Ectodermal cell (in vitro differentiated cells): ENCODE measurements at regions not wholly inside any gene's neighbourhood (a gene's known extent, or its start where the extent isn't known, plus 50 kb on each side); places are given as distances from the start of the nearest gene placed in this dataset.

Experiments
- H3K27ac ChIP-seq: 2 replicates; pipeline ENCODE4 v1.7.0; 2013; ENCODE audit warnings: mild to moderate bottlenecking, low read depth, low read length; ENCODE audit not compliant: insufficient read depth, poor library complexity, severe bottlenecking
- H3K27me3 ChIP-seq: 2 replicates; pipeline ENCODE4 v1.7.0; 2013; ENCODE audit warnings: mild to moderate bottlenecking, low read length; ENCODE audit not compliant: insufficient read depth, control insufficient read depth, poor library complexity, severe bottlenecking
- H3K36me3 ChIP-seq: one replicate; pipeline ENCODE4 v1.7.0; 2013; ENCODE audit warnings: low read length; ENCODE audit not compliant: control insufficient read depth, insufficient read depth
- H3K4me1 ChIP-seq: one replicate; pipeline ENCODE4 v1.7.0; 2013; ENCODE audit warnings: low read length; ENCODE audit not compliant: control insufficient read depth, insufficient read depth
- H3K4me3 ChIP-seq: 2 replicates; pipeline ENCODE4 v1.7.0; 2013; ENCODE audit warnings: low read depth, low read length, control low read depth; ENCODE audit not compliant: insufficient read depth
- H3K9me3 ChIP-seq: 2 replicates; pipeline ENCODE4 v1.7.0; 2013; ENCODE audit warnings: mild to moderate bottlenecking, low read length, moderate library complexity; ENCODE audit not compliant: control insufficient read depth
- whole genome bisulfite sequencing, 2 experiments: methylation state at CpG; one replicate each; pipeline ENCODE4 v1.1.7; 2013; ENCODE audit warnings: missing lambda C conversion rate in 2 of 2; 5-methylcytosine and 5-hydroxymethylcytosine counted together

DNA sequence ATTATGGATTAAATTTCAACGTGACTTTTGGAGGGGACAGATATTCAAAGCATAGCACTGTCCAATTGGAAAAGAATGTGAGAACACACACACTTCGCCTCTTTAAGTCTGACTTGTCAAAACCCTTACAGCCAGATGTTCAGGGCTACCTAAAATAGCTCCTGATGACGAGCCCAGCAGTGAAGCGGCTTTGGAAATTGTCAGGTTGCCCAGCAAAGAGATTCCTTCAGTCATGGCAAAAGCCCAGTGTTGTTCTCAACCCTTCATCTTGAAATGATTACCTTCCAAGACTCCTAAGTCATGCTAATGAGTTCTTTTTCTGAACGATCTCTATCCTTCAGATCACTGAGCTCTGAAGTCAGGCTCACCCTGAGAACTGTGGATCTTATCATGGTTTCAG lies 436.6 kb downstream of the LRATD1 start:
- Histone ChIP-seq H3K27ac (peak overlapping the region; percentile 36), H3K9me3 (no peaks in the 10 kb centered on the region)
- WGBS, 2 experiments: 55 to 59% methylated on average over 5 of the region's 5 CpGs

DNA sequence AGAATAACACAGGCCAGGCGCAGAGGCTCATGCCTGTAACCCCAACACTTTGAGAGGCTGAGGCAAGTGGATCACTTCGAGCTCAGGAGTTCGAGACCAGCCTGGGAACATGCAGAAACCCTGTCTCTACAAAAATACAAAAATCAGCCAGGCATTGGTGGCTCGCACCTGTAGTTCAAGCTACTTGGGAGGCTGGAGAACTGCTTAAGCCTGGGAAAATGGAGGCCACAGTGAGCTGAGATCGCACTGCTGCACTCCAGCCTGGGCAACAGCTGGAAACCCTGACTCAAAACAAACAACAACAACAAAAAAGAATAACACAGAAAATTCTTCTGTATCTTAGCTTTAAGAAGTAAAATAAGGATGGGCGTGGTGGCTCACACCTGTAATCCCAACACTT lies 440.3 kb downstream of the LRATD1 start:
- Histone ChIP-seq H3K4me1 (no peaks in the 10 kb centered on the region), H3K36me3 (no peaks in the 10 kb centered on the region), H3K27ac (no peak overlapping the region), H3K27me3 (no peaks in the 10 kb centered on the region), H3K4me3 (no peak overlapping the region), H3K9me3 (no peaks in the 10 kb centered on the region)
- 93 to 94% methylated on average over 6 of the region's 6 CpGs for WGBS, 2 experiments

More for the DNA sequence above, 436.6 kb downstream of the LRATD1 start:
- Histone ChIP-seq H3K27me3 (no peaks in the 10 kb centered on the region), H3K36me3 (no peaks in the 10 kb centered on the region), H3K4me1 (no peaks in the 10 kb centered on the region), H3K4me3 (no peak overlapping the region)

DNA sequence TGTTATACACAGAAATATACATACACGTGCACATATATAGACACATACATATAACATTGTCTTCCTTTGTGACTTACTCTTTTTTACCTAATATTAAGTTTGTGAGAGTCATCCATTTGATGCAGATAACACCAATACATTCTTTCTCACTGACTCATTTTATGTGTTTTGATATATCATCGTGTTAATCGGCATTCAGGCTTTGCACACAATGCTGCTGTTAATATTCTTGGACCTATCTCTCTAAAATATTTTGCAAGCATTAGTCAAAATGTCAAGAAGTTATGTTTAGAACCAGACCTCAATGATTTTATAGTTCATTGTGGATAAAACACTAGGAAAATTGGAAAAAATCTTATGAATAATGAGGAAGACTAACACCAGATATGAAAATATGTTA lies 441.1 kb downstream of the LRATD1 start:
- Histone ChIP-seq H3K27me3 (no peaks in the 10 kb centered on the region), H3K4me1 (no peaks in the 10 kb centered on the region), H3K9me3 (no peaks in the 10 kb centered on the region), H3K27ac (no peak overlapping the region), H3K4me3 (no peak overlapping the region), H3K36me3 (no peaks in the 10 kb centered on the region)
- 94 to 95% methylated on average over 3 of the region's 3 CpGs for WGBS, 2 experiments

DNA sequence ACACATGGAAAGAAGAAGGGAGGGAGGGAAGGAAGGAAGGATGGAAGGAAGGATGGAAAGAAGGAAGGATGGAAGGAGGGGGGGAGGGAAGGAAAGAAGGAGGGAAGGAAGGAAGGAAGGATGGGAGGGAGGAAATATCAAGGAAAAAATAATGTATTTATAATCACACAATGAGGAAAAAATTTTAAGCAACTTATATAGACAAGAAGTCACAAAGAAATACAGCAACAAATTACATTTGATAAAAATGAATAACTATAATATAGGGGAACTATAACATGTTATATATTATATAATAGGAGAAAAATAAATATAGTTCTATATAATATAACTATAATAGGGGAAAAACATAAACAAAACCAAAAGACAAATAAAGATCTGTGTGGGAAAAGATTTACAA lies 441.8 kb downstream of the LRATD1 start:
- no peak overlapping the region for H3K4me3 ChIP-seq
- H3K27ac ChIP-seq: no peak overlapping the region
- no peaks in the 10 kb centered on the region for H3K4me1 ChIP-seq
- H3K9me3 ChIP-seq: no peaks in the 10 kb centered on the region
- H3K36me3 ChIP-seq: no peaks in the 10 kb centered on the region
- H3K27me3 ChIP-seq: no peaks in the 10 kb centered on the region

DNA sequence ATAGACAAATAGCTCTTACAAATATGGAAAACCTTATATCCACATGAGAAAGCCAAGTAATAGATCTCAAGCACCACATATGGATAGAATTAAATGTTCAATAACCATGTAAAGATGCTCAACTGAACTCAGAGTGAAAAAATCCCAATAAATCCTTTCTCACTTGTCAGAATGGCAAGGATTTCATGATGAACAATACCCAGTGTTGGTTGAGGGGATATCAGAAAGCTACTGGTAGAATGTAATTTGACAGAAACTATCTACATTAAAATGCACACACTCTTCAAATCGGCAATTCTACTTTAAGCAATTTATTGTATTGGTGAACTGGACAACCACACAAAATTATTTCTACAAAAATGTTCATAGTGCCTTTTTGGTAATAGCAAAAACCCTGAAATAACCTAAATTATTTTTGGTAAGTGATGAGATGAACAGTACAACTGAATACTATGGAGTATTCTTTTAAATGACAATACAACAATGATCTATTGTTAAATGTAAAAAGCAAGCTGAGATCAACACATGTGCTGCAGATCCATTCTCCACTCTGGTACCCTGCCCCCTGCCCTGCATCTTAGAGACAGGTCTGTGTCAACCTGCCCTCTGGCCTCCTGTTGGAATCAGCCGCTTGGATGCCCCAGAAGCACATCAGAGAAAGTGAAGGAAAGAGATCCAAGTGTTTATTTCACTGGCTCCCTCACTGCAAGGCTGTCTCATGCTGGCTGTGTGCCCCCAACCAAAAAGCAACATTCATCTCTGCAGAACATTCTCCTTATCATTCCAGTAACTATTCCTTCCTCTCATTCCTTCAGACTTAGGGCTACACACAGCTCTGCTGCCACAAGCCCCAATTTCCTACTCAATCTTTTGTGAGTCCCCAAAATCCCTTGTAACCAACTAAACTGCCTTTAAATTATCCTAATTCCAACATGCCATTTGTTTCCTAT lies 442.5 kb downstream of the LRATD1 start:
- no peaks in the 10 kb centered on the region for H3K27me3 ChIP-seq
- no peaks in the 10 kb centered on the region for H3K4me1 ChIP-seq
- H3K4me3 ChIP-seq: no peak overlapping the region
- 88 to 89% methylated on average over 1 of the region's 2 CpGs for WGBS, 2 experiments
- H3K9me3 ChIP-seq: no peaks in the 10 kb centered on the region
- H3K36me3 ChIP-seq: no peaks in the 10 kb centered on the region
- no peak overlapping the region for H3K27ac ChIP-seq

DNA sequence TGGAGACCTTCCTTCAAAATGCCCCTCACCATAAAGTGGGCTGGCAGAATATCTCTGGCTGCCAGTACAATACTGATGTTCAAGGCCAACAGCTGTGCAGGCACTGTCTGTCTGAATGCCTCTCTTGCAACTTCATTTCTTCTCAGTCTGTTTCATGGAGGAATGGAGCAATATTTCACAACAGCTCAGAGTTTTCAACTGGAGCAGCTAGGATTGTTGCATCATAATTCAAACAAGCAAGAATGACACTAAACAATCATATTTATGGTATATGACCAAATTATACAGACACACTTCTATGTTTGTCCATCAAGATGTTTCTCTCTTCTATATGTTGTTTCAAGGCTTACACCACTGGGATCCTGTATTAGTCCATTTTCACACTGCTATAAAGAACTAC lies 444.2 kb downstream of the LRATD1 start:
- Histone ChIP-seq H3K27me3 (no peaks in the 10 kb centered on the region), H3K9me3 (no peaks in the 10 kb centered on the region)

DNA sequence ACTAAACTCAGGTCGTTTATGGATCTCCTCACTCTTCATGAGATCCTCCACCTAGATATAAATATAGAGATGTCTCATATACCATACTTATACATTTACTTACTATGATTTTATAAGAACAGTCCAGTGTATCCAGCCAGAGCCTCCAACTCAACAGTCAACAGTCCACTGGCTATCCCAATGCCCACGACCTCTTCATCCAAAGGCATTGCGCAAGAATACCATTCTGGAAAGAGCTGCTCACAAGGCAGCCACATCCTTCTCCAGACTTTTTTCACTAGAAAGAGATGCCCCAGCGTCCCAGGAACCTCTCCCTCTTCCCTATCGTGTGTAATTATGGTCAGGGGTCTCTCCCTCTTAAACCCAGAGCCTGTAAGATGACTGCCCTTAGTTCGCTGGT lies 448.8 kb downstream of the LRATD1 start:
- 91 to 93% methylated on average over 5 to 6 of the region's 6 CpGs for WGBS, 2 experiments
- no peaks in the 10 kb centered on the region for H3K36me3 ChIP-seq
- H3K9me3 ChIP-seq: no peaks in the 10 kb centered on the region
- no peak overlapping the region for H3K4me3 ChIP-seq
- H3K27ac ChIP-seq: no peak overlapping the region
- H3K27me3 ChIP-seq: no peaks in the 10 kb centered on the region
- no peaks in the 10 kb centered on the region for H3K4me1 ChIP-seq

More for the DNA sequence above, 444.2 kb downstream of the LRATD1 start:
- no peak overlapping the region for H3K27ac ChIP-seq
- no peak overlapping the region for H3K4me3 ChIP-seq
- no peaks in the 10 kb centered on the region for H3K4me1 ChIP-seq
- H3K36me3 ChIP-seq: no peaks in the 10 kb centered on the region

DNA sequence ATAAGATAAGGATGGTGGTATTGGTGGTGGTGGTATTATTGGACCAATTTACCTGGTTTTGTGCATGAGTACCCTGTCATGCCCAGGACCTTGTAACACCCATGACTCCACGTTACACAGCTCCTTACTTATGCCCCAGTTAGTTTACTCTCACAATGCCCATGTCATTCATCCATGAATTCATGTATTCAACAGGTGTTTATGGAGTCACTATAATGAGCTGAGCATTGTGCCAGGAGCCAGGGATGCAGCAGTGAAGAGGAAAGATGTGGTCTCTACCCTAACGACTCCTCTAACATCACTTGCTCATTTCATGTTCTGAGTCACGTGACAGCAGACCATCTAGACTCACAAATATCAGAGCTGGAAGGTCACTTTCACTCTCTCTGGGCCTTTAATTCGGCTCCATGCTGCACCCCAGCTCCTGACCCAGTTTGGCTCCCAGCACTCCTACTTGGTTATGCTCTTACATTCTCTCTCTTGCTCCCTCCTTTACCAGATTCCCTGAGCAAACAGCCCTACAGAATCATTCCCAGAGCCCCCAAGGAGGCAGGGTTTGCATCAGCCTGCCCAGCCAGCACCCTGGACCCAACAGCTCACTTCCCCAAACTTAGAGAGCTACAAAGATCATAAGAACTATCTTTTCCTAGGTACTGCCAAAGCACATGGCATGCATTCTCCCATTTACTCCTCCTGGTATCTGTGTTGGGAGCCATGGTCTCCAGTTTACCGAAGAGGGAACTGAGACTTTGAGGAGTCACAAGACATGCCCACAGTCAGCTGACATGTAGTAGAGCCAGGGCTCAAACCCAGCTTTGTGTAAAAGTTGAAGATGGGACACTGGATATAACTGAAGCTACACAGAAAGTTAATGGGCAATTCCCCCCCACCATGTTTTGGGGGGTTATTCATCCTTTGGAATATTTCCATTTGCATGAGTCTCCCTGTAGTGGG lies 449.9 kb downstream of the LRATD1 start:
- 85 to 91% methylated on average over 5 of the region's 5 CpGs for WGBS, 2 experiments
- Histone ChIP-seq H3K9me3 (no peaks in the 10 kb centered on the region), H3K27me3 (no peaks in the 10 kb centered on the region), H3K4me3 (no peak overlapping the region), H3K36me3 (no peaks in the 10 kb centered on the region), H3K4me1 (no peaks in the 10 kb centered on the region), H3K27ac (no peak overlapping the region)

DNA sequence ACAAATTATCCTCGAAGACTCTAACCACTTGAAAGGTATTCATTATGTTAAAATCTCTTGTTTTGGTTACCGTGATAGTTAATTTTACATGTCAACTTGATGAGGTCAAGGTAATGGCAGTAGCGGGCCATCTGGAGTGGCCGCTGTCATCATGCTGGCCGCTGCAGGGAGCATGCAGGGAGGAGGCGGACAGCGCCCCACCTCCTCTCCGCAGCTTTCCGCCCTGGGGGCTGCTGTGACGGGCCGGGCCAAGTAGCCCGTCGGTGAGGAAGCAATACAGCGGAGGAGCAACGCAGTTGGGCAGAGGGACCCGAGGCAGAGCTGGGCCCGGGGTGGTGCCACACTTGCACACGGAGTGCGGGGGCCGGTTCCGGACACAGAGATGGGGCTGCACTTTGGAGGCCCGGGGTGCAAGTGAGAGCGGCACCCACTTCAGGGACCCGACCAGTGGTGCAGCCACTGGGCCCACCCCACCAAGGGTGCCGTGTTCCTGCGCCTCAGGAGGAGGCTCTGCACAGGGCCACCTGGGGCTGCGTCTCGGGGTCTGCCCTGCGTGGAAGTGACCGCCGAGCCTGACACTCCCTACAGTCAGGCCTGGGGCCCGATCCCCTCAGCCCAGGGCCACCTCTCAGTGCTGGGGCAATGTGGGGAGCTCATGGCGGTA lies 452.4 kb downstream of the LRATD1 start:
- H3K4me3 ChIP-seq: no peak overlapping the region
- H3K27me3 ChIP-seq: no peaks in the 10 kb centered on the region
- no peaks in the 10 kb centered on the region for H3K36me3 ChIP-seq
- WGBS, 2 experiments: 93 to 95% methylated on average over 33 of the region's 33 CpGs
- H3K4me1 ChIP-seq: no peaks in the 10 kb centered on the region
- no peaks in the 10 kb centered on the region for H3K9me3 ChIP-seq
- H3K27ac ChIP-seq: no peak overlapping the region

DNA sequence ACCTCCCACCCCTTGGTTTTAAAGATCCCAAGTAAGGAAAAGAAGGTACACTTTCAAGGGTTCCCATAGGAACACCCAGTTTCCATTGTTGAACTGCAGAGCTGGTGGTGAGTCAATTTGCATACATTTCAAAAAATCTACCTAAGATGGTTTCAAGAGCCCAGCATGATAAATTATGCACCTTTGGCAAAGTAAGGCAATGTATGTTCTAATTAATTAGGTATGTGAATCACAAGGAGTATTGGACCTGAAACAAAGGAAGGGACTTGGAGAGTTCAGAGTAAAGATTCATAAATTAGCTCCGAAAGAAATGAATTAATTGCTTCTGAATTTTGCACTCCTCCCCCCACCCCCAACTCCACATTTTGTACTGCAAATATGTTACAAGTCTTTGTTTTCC lies 459.7 kb downstream of the LRATD1 start:
- Histone ChIP-seq H3K4me1 (peaks cover 7% of the 10 kb centered on the region), H3K4me3 (no peak overlapping the region), H3K36me3 (no peaks in the 10 kb centered on the region), H3K27me3 (no peaks in the 10 kb centered on the region), H3K27ac (no peak overlapping the region), H3K9me3 (no peaks in the 10 kb centered on the region)
- 89 to 91% methylated on average over 1 of the region's 1 CpG for WGBS, 2 experiments
